ENCODE measurements at regions not wholly inside any gene's neighbourhood (a gene's known extent, or its start where the extent isn't known, plus 50 kb on each side); places are given as distances from the start of the nearest gene placed in this dataset.

DNA sequence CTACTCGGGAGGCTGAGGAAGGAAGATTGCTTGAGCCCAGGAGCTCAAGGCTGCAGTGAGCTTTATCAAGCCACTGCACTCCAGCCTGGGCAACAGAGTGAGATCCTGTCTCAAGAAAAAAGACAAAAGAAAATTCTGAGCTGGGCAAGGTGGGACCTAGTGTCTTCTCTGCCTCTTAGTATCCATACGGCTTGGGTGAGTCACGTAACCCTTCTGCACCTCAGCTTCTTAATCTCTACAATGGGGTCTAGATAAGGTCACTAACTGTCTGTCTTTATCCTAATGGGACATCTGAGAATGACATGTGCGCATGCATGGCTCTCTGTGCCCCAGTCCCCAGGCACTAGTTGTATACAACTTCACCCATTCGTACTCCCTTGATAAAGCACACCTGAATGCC is 53.4 kb upstream of the TLK1 start:
- TF ChIP-seq, protein P1, sequence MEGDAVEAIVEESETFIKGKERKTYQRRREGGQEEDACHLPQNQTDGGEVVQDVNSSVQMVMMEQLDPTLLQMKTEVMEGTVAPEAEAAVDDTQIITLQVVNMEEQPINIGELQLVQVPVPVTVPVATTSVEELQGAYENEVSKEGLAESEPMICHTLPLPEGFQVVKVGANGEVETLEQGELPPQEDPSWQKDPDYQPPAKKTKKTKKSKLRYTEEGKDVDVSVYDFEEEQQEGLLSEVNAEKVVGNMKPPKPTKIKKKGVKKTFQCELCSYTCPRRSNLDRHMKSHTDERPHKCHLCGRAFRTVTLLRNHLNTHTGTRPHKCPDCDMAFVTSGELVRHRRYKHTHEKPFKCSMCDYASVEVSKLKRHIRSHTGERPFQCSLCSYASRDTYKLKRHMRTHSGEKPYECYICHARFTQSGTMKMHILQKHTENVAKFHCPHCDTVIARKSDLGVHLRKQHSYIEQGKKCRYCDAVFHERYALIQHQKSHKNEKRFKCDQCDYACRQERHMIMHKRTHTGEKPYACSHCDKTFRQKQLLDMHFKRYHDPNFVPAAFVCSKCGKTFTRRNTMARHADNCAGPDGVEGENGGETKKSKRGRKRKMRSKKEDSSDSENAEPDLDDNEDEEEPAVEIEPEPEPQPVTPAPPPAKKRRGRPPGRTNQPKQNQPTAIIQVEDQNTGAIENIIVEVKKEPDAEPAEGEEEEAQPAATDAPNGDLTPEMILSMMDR (IDR thresholded peaks at IDR 0.05) = no peak
- no peak for TF ChIP-seq POLR2A (IDR thresholded peaks at IDR 0.05)

All from body of pancreas (tissue), 4 donors.